ENCODE measurements at regions not wholly inside any gene's neighbourhood (a gene's known extent, or its start where the extent isn't known, plus 50 kb on each side); places are given as distances from the start of the nearest gene placed in this dataset.

- DNase-seq (ENCODE audit: extremely low read depth, low read depth): no peak
Observed at GRCh38 chr7:51732951-51733350, 416.3 kb upstream of the COBL start.

DNA sequence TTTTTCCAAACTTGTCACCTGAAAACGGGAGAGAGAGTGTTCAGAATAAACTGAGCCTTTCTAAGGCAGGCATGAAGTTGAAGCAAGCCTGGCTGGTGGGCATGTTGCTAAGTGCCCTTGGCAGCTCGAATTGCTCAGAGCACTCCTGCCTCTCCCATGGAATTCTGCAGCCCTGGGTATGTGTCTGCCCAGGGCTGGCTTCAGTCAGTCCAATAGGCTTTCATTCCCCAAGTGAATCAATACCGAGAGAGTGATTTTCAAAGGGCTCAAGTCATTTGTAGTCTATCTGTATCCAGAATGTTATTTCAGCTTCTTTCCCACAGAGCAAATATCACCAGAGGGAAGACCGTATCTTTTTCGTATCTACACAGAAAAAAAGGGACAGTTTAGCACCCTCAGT is 415.5 kb upstream of the COBL start:
- no peak for DNase-seq (ENCODE audit: extremely low read depth, low read depth)

- no peak for DNase-seq (ENCODE audit: extremely low read depth, low read depth)
Observed at GRCh38 chr7:51731075-51731474, 414.5 kb upstream of the COBL start.

DNA sequence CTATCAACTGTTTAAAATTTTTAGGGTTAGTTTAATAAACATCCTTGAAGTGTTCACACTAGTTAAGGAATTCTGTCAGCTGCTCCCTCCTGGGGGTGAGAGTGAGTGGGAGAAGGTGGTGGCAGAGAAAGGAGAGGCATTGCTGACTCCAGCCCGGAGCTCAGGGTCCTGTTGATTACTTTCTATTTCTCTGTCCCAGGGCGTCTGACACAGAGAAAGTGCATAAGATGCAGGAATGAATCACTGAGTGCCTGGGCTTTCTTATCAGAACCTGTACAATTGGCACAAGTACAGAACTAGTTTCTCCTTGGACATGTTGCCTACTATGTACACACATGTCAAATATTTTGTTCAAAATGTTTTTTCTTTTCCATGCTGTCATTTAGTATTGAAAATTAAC is 410.8 kb upstream of the COBL start:
- no peak for DNase-seq (ENCODE audit: extremely low read depth, low read depth)

GRCh38 chr7:51706851-51707250 is 390.2 kb upstream of the COBL start:
- no peak for DNase-seq (ENCODE audit: extremely low read depth, low read depth)

DNA sequence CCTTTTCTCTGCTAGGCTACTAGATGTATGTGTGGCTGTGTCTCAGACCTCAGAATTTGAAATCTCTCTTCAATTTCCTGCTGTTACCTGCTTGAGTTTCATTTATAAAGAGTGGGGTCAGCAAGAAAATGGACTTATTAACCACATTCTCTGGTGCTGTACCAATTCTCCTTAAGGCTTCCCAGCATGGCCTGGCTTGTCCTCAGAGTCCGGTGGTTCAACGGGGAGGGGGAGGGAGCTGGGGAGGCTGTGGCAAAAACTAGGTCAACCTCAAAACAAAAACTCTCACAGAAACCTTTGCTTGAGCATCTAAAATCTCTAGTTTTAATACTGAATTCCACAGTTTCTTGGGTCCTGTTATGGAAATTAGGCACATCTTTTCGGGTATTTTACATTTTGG is 389.1 kb upstream of the COBL start:
- DNase-seq (ENCODE audit: extremely low read depth, low read depth): no peak

- no peak for DNase-seq (ENCODE audit: extremely low read depth, low read depth)
Observed at GRCh38 chr7:51702673-51703072, 386.1 kb upstream of the COBL start.

DNA sequence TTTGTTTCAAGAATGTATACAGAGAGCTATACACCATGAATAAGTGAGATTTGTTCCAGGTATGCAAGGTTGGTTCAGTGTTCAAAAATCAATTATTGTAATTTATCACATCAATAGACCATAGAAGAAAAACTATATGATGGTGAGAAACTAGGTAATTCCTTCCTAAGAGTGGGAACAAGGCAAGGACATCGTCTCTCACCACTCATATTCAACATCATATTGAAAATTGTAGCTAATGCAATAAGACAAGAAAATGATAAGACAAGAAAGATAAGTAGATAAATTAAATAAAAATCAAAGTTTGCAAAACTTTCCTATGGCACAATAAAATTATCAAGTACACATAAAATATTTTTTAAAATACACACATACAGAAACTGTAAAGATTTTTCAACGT is 385.3 kb upstream of the COBL start:
- DNase-seq (ENCODE audit: extremely low read depth, low read depth): no peak

- DNase-seq (ENCODE audit: extremely low read depth, low read depth): no peak
Observed at GRCh38 chr7:51700593-51701215, 384.1 kb upstream of the COBL start.

GRCh38 chr7:51693258-51693657 is 376.6 kb upstream of the COBL start:
- no peak for DNase-seq (ENCODE audit: extremely low read depth, low read depth)

GRCh38 chr7:51689547-51689946 is 372.9 kb upstream of the COBL start:
- no peak for DNase-seq (ENCODE audit: extremely low read depth, low read depth)

DNA sequence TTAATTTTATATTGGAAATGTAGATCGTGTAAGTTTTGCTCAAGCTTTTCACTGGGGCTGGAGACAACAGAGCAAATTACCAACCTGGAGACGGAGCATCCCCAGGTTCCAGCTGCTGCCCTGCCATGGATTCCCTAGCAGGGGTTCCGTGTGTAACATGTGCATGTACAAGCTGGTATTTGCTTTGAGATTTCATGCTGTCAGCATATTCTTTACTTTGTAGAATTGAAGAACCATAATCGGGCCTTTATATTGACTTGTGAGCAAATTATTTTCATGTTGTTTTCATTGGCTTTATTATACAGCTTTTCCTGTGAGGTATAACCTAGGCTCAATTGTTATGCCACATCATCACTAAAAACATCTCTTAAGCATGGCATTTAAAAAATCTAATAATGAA is 369.2 kb upstream of the COBL start:
- DNase-seq (ENCODE audit: extremely low read depth, low read depth): no peak

DNA sequence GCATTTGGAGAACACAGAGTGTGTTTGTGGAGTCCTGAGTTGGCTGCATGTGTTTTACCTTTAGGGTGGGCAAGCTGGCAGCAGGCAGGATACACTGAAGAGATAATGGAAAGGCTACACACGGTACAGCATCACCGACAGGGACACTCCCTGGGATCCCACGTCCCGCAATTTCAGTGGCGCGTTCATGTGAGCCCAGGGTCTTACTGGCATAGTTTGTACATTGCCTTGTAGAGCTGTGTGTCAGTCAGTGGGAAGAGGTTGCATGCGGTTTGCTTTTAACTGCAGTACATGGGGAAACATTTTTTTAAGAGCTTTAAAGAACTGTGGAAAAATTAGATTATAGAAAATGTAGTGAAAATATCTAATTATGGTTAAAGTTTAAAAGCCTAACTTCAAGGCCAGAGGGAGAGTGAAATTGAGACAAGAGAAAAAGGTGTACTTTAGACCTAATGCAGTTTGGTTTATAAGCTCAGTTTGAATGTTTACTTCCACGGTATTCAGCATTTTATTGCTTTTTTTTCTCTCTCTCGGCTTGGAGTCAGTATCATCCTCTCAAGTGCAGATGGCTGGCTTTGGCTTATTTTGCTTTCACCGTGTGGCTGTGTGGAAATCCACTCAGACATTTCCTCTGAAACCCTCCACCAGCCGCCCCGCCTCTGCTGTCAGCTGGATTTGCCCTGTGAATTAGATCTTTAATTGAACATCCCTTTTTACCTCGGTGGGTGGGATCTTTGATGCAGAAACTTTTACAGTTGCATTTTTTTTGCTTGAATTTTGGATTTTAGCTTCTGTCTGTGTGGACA is 364.2 kb upstream of the COBL start:
- DNase-seq (ENCODE audit: extremely low read depth, low read depth): no peak

DNA sequence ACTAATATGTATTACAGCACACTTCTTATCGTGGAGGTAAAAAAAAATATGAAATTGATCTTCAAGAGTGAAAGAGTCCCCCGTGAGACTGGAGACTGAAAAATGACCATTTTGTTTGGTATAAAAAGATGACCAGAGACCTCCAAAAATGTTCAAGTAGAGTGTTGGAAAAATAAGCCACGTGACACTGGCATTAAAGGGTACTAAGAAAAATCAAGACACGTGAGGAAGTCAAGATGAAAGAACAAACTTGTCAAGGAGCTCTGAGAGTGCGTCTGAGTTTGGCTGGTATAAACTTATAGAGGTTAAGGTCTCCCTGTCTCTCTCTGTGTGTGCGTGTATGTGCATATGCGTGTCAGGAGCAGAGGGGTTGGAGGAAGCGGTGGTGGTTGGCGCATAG is 362.7 kb upstream of the COBL start:
- DNase-seq (ENCODE audit: extremely low read depth, low read depth): no peak

DNA sequence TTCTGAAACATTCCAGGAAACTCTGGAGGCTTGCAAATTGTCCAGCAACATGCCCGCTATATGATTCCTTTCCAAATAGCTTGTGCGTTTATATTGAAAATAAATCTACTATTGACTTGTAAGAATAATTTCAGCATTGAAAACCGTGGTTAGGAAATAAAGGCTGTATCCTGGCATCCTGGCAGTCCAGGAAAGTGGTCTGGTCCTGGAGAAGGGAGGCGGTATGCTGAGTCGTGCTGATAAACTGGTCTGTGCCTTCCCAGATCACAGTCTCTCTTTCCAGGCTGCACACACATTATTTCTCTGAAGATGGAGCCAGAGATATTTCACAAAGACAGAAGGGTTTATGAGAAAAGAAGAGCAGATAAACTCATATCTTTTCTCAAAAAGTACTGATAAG is 350.1 kb upstream of the COBL start:
- no peak for DNase-seq (ENCODE audit: extremely low read depth, low read depth)

GRCh38 chr7:51666266-51666665 is 349.7 kb upstream of the COBL start:
- no peak for DNase-seq (ENCODE audit: extremely low read depth, low read depth)

GRCh38 chr7:51665045-51665780 is 348.6 kb upstream of the COBL start:
- DNase-seq (ENCODE audit: extremely low read depth, low read depth): no peak

- DNase-seq (ENCODE audit: extremely low read depth, low read depth): no peak
Observed at GRCh38 chr7:51660516-51660915, 343.9 kb upstream of the COBL start.

- no peak for DNase-seq (ENCODE audit: extremely low read depth, low read depth)
Observed at GRCh38 chr7:51658684-51659083, 342.1 kb upstream of the COBL start.

DNA sequence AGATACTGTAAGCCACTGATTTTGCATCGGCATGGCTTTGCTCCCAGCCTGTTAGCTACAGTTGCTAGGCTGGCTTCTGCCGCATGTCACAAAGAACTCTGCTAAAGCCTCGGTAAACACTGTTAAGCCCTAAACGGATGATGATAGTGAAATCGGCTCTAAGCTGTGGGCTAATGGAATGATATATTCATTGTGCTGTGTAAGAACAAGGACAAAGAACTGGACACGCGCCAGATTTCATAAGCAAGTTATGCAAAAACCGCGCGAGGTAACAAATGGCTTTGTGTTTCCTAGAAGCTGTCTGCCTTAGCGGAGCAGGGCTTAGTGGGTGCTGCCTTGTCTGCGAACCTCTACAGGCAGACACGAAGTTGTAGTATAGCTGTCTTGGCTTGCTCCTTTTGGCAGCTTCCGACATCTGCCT is 331.3 kb upstream of the COBL start:
- DNase-seq (ENCODE audit: extremely low read depth, low read depth): no peak

GRCh38 chr7:51647486-51647885 is 330.9 kb upstream of the COBL start:
- DNase-seq (ENCODE audit: extremely low read depth, low read depth): no peak
